GM10266 (cell line): ENCODE measurements at regions not wholly inside any gene's neighbourhood (a gene's known extent, or its start where the extent isn't known, plus 50 kb on each side); places are given as distances from the start of the nearest gene placed in this dataset.
"Not testable (repeated sequence)": the region's sequence is repeated elsewhere in the genome, so short reads cannot be mapped to it uniquely, and the experiment has no call there.

Source experiments
- DNase-seq: peaks from one replicate; pipeline ENCODE4 v3.0.0; 2012; ENCODE audit errors: extremely low spot score
- CTCF ChIP-seq: IDR thresholded peaks from 2 replicates; pipeline ENCODE4 v1.5.1; 2012; ENCODE audit warnings: mild to moderate bottlenecking, low read depth; ENCODE audit not compliant: control insufficient read depth, insufficient read depth; ENCODE audit errors: missing control alignments

GRCh38 chr3:22795917-22796316, 407.2 kb upstream of the UBE2E2 start:
- TF ChIP-seq CTCF = no peak
- DNase-seq = no peak

- DNase-seq = no peak
- TF ChIP-seq CTCF = no peak
Observed at GRCh38 chr3:22798461-22798860, 404.7 kb upstream of the UBE2E2 start.

- no peak for DNase-seq
- TF ChIP-seq CTCF = no peak
Observed at GRCh38 chr3:22819209-22819608, 383.9 kb upstream of the UBE2E2 start.

- TF ChIP-seq CTCF = no peak
- no peak for DNase-seq
Observed at GRCh38 chr3:22835041-22835440, 368.1 kb upstream of the UBE2E2 start.

- no peak for TF ChIP-seq CTCF
- no peak for DNase-seq
Observed at GRCh38 chr3:22836131-22836530, 367.0 kb upstream of the UBE2E2 start.

GRCh38 chr3:22843854-22844253, 359.3 kb upstream of the UBE2E2 start:
- no peak for TF ChIP-seq CTCF
- DNase-seq = no peak

- no peak for TF ChIP-seq CTCF
- no peak for DNase-seq
Observed at GRCh38 chr3:22846566-22846965, 356.6 kb upstream of the UBE2E2 start.

- not testable (repeated sequence) for DNase-seq
Observed at GRCh38 chr3:22849583-22849982, 353.5 kb upstream of the UBE2E2 start.
